VCaP (cell line): ENCODE measurements at regions not wholly inside any gene's neighbourhood (a gene's known extent, or its start where the extent isn't known, plus 50 kb on each side); places are given as distances from the start of the nearest gene placed in this dataset.
"Not testable (repeated sequence)": the region's sequence is repeated elsewhere in the genome, so short reads cannot be mapped to it uniquely, and the experiment has no call there.

Experiments
- H3K27ac ChIP-seq: fragments of 450-650 bp; 2 replicates; pipeline ENCODE4 v1.5.1; 2017
- TF ChIP-seq, protein P1 (sequence below): fragments of 450-650 bp; conservative IDR thresholded peaks from 2 replicates; pipeline ENCODE4 v1.5.1; 2017; ENCODE audit warnings: mild to moderate bottlenecking, moderate library complexity

DNA sequence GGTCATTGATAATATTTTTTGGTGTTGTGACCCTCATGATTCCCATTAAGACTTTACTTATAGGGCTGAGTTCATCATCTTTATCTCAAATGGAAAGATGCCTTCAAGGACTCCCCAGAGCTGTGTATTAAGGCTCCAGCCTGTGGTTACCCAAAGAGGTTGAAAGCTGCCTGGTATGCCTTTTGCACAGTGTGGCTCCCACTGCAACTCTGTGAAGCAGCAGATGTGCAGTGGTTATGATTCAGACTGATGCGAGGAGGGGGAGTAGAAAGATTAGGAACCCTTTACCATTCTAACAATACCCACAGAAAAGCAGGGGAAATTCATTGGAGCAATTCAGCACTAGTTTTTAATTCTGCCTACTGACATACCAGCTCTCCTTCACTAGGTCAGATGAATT, 560.0 kb downstream of the INSC start:
- TF ChIP-seq, protein P1, sequence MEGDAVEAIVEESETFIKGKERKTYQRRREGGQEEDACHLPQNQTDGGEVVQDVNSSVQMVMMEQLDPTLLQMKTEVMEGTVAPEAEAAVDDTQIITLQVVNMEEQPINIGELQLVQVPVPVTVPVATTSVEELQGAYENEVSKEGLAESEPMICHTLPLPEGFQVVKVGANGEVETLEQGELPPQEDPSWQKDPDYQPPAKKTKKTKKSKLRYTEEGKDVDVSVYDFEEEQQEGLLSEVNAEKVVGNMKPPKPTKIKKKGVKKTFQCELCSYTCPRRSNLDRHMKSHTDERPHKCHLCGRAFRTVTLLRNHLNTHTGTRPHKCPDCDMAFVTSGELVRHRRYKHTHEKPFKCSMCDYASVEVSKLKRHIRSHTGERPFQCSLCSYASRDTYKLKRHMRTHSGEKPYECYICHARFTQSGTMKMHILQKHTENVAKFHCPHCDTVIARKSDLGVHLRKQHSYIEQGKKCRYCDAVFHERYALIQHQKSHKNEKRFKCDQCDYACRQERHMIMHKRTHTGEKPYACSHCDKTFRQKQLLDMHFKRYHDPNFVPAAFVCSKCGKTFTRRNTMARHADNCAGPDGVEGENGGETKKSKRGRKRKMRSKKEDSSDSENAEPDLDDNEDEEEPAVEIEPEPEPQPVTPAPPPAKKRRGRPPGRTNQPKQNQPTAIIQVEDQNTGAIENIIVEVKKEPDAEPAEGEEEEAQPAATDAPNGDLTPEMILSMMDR, result no peak
- no peak overlapping the region for H3K27ac ChIP-seq

- no peak overlapping the region for H3K27ac ChIP-seq
These were observed 561.0 kb downstream of the INSC start for GRCh38 chr11:15675683-15676082.

DNA sequence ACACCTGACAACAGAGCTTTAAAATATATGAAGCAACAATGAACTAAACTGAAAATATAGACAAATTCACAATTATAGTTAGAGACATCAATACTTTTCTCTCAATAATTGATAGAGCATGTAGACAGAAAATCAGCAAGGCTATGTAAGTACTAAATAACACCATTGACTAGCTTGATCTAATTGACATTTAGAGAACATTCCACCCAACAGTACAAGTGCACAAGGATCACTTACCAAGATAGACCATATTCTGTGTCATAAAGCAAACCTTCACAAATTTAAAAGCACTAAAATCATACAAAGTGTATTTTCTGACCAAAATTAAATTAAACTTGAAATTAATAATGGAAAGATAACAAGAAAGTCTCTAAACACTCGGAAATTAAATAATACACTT, 562.5 kb downstream of the INSC start:
- TF ChIP-seq, protein P1, result no peak
- no peak overlapping the region for H3K27ac ChIP-seq

More at GRCh38 chr11:15675683-15676082, 561.0 kb downstream of the INSC start:
- TF ChIP-seq, protein P1, result no peak

DNA sequence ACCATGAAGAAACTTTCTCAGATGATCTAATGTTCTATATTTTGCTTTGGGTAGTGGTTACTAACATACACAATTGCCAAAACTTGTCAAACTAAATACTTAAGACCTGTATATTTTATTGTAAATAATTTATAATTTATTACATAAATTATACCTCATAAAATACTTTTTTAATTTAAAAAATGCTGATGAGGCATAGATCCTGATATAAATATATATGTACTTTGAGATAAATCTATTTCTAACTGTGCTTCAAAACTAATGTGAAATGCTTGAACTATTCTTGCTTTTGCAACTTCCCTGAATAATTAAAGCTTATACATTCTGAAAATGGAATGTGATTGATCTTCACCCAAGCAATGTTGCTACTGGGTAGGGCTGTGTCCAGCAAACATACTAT, 568.8 kb downstream of the INSC start:
- TF ChIP-seq, protein P1, result no peak
- H3K27ac ChIP-seq, result no peak overlapping the region

DNA sequence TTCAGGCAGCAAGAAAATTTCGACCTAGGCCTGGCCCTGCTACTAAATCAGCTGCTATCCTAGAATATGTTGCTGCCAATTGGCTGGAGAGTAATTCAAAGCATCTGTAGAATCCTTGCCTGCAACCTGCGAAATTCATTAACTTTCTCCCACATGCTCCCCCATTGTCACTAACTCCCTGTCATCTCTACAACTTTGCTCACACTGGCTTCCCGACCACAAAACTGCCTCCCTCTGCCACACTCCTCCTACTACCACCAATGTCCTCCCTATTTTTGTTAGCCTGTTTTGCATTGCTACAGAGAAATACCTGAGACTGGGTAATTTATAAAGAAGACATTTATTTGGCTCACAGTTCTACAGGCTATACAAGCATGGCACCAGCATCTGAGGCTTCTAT, 570.6 kb downstream of the INSC start:
- TF ChIP-seq, protein P1, result no peak
- no peak overlapping the region for H3K27ac ChIP-seq

DNA sequence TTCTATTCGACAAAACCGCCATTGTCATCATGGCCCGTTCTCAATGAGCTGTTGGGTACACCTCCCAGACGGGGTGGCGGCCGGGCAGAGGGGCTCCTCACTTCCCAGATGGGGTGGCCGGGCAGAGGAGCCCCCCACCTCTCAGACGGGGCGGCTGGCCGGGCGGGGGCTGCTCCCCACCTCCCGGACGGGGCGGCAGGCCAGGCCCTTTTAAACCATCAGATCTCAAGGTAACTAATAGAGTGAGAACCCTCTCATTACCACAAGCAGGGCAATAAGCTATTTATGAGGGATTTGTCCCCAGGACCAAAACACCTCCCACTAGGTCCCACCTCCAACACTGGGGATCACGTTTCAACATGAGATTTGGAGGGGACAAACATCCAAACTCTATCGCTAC, 571.5 kb downstream of the INSC start:
- not testable (repeated sequence) for H3K27ac ChIP-seq

DNA sequence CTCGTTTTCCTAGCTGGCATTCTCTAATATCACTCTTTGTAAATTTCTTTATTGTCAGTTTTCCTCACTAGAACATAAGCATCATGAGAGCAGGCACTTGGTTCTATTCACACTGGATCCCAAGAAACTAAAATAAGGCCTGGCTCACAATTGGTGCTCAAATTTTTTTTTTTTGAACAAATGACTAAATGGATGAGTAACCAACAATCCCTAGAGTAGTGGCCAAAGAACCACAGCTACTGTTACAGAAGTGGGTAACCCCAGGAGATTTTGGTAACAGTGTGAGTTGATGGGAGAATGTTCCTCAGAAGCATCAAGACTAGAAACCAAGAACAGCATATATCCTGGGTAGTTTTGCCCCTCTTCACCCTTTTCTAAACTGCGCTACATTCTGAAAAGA, 572.6 kb downstream of the INSC start:
- no peak overlapping the region for H3K27ac ChIP-seq
- TF ChIP-seq, protein P1, result no peak

- TF ChIP-seq, protein P1, result no peak
- no peak overlapping the region for H3K27ac ChIP-seq
These were observed 573.6 kb downstream of the INSC start for GRCh38 chr11:15688351-15688792.
